ENCODE measurements at regions not wholly inside any gene's neighbourhood (a gene's known extent, or its start where the extent isn't known, plus 50 kb on each side); places are given as distances from the start of the nearest gene placed in this dataset.

DNA sequence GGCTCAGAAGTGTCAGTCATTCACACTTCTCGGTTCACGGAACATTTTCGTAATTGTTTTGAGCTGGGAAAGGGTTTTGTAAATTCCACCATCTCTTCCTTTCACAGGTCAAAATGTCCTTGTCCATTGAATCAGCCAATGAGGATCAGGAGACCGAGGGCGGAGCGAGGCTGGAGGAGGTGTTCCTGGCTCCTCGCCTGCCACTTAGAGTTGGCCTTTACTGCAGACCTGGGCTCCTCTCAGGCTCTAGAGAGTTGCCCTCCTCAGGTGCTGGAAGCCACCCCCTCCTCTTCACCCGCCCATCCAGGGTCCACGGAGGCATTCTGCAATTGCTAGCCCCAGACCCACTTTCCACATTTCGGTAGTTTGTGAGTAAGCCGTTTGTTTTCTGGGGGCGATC lies 370.4 kb downstream of the IRS2 start:
- TF ChIP-seq, protein P1, sequence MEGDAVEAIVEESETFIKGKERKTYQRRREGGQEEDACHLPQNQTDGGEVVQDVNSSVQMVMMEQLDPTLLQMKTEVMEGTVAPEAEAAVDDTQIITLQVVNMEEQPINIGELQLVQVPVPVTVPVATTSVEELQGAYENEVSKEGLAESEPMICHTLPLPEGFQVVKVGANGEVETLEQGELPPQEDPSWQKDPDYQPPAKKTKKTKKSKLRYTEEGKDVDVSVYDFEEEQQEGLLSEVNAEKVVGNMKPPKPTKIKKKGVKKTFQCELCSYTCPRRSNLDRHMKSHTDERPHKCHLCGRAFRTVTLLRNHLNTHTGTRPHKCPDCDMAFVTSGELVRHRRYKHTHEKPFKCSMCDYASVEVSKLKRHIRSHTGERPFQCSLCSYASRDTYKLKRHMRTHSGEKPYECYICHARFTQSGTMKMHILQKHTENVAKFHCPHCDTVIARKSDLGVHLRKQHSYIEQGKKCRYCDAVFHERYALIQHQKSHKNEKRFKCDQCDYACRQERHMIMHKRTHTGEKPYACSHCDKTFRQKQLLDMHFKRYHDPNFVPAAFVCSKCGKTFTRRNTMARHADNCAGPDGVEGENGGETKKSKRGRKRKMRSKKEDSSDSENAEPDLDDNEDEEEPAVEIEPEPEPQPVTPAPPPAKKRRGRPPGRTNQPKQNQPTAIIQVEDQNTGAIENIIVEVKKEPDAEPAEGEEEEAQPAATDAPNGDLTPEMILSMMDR (IDR thresholded peaks at IDR 0.05), result no peak

DNA sequence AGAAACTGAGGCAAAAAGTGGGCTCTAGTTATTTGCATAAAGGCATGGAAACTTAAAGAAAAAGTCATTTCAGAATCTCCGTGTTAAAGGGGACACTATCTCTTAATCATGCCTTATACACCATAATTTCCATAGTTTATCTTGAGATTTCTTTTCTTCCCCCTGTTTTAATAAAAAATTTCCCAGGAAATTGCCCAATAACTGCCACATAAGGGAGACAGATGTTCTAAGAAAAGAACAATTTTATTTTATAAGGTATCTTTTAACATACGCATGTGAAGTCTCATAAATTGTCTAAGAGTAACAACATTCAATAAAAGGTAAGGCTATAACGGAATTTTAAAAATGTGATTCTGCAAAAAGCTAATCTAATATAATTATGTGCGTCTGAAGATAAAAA lies 371.3 kb downstream of the IRS2 start:
- TF ChIP-seq, protein P1 (IDR thresholded peaks at IDR 0.05), result no peak

DNA sequence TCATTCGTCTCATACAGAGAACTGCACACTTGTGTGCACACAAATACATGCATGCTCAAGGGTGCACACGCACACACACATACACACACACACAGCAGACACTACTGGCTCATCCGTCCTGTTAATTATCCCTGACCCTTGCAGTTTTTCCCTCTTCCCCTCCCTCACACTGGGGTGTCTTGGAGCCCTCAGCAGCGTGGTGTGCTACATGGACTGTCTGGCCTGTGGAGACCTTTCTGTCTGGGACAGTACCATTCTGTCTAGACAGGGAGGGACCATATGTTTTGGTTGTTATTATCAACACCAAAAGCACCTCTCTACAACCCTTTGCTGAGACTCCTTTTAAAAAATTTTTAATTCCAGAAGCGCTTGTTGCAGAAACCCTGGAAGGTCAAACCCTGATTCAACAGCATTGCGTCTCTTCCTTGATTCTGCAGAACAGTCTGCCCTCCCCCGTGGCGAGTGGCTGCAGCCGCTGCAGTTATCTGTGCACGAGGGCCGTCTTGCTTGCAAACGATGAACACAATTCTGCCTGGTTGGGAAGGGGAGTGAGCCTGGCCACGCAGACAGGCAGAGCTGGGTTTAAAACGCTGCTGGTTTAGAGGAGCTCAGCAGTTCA lies 374.0 kb downstream of the IRS2 start:
- TF ChIP-seq, protein P1 (IDR thresholded peaks at IDR 0.05), result no peak

DNA sequence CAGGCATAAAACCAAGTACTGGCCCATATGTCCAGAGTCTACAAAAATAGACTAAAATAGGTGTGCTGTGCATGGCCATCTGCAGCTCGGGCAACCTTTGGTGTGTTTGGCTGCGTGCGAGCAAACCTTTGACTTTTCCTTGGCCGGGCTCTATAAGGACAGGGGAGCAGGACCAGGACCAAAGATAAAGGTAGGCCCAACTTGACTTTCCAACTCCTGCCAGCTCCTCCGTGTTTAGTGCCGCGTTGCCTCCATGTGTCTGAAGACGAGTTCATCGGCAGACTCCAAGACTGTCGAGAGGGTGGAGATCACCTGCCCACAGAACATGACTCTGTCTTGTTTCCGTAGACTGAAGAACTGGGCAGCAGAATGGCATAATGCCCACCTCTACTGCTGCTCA lies 375.5 kb downstream of the IRS2 start:
- TF ChIP-seq, protein P1 (IDR thresholded peaks at IDR 0.05), result no peak

DNA sequence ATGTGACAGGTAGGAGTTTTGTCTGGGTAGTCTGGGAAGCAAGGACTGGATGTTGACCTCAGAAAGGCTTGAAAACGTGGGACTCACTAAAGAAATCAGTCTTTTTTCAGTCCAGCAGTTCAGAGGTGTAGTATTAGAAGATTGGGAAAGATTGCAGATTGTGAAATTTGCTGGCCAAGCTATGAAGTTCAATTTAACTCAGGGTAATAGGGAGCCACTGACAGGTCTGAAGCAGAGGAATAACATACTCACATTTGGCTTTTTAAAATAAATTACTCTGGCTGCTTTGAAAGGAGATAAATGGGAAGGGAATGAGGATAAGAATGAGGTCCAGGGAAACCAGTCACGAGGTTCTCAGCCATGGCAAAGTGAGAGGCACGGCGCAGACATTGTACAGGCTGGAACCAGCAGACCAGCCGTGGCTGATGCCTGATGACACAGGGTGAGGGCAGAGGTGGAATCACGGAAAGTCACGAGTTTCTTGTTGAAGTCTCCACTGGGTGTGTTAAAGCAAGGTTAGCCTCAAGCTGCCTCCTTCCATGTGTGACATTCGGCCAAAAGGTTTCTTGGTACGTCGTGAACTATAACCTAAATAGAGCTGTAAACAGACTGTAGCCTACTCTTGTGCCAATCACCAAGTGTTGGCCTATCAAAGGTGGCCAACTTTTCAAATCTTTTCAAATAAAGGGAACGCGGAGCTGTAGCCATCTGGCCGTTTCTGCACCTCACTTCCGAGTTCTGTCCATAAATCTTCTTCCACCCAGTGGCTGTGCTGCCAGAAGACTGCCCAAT lies 377.6 kb downstream of the IRS2 start:
- TF ChIP-seq, protein P1 (IDR thresholded peaks at IDR 0.05), result no peak

DNA sequence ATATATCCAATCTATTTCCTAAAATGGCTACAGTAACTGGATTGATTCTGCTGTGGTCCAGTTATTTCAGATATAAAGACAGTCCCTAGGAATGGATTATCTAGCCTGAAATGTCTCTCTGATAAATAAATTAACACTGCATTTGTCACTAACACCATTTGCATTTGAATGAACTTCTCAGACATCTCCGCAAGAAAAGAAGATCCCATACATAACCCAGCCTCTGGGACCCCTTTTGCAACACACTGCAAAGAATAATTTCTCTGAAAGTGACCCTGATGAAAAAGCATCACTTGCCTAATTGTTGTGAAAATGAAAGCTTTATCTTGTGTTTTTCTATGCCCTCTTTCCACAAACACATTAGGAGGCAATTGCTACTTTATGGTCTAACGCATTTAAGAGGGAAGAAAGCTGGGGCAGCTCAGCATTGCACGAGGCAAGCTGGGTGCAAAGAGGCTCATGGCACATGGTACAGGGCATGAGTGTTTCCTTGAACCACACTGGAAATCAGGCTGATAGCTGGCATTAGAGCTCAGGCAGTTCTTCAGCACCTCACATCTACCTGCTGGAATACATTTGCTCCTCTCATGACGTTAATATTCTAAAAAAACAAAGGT lies 379.9 kb downstream of the IRS2 start:
- TF ChIP-seq, protein P1 (IDR thresholded peaks at IDR 0.05), result no peak

DNA sequence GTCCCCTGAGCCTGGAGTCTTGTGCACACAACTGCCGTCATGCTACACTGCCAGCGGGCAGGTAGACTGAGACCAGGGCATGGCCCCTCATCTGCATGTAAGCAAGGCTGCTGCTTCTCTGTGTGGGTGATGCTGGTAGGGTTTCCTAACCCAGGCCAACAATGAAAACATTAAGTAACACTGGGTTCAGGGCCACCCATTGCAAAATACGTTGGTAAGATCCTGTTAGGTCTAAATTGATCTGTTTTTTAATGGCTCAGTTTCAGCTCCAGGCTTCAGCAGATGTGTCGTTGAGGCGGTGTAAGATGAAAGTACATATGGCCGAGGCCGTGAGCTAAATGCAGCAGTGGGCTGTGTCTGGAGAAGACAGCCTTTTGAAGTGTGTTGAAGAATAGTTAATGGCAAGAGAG lies 383.4 kb downstream of the IRS2 start:
- TF ChIP-seq, protein P1 (IDR thresholded peaks at IDR 0.05), result no peak

Data from LNCAP (cell line).